ENCODE measurements at regions not wholly inside any gene's neighbourhood (a gene's known extent, or its start where the extent isn't known, plus 50 kb on each side); places are given as distances from the start of the nearest gene placed in this dataset.

- TF ChIP-seq, protein P1, sequence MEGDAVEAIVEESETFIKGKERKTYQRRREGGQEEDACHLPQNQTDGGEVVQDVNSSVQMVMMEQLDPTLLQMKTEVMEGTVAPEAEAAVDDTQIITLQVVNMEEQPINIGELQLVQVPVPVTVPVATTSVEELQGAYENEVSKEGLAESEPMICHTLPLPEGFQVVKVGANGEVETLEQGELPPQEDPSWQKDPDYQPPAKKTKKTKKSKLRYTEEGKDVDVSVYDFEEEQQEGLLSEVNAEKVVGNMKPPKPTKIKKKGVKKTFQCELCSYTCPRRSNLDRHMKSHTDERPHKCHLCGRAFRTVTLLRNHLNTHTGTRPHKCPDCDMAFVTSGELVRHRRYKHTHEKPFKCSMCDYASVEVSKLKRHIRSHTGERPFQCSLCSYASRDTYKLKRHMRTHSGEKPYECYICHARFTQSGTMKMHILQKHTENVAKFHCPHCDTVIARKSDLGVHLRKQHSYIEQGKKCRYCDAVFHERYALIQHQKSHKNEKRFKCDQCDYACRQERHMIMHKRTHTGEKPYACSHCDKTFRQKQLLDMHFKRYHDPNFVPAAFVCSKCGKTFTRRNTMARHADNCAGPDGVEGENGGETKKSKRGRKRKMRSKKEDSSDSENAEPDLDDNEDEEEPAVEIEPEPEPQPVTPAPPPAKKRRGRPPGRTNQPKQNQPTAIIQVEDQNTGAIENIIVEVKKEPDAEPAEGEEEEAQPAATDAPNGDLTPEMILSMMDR (IDR thresholded peaks at IDR 0.05): no peak
- TF ChIP-seq CHD2 (IDR thresholded peaks at IDR 0.05; ENCODE audit: low read length, partially characterized antibody) (no peak), RAD21 (IDR thresholded peaks at IDR 0.05; ENCODE audit: low read length) (no peak), EP300 (IDR thresholded peaks at IDR 0.05; ENCODE audit: borderline replicate concordance in 1 of 2, low read depth in 1 of 2, low read length in 1 of 2) (no peak), ZBTB33 (IDR thresholded peaks at IDR 0.05; ENCODE audit: borderline replicate concordance, low read depth) (no peak), RFX5 (IDR thresholded peaks at IDR 0.05; ENCODE audit: low read length) (no peak), MAX (IDR thresholded peaks at IDR 0.05; ENCODE audit: low read depth) (no peak), SIN3A (IDR thresholded peaks at IDR 0.05; ENCODE audit: borderline replicate concordance, low read depth, low read length) (no peak), POLR2AphosphoS5 (IDR thresholded peaks at IDR 0.05; ENCODE audit: low read depth, low read length) (no peak), TAF1 (IDR thresholded peaks at IDR 0.05; ENCODE audit: borderline replicate concordance, low read depth, low read length) (no peak), FOXM1 (IDR thresholded peaks at IDR 0.05; ENCODE audit: low read depth) (no peak), YY1 (IDR thresholded peaks at IDR 0.05; ENCODE audit: low read depth) (no peak), NFIC (IDR thresholded peaks at IDR 0.05; ENCODE audit: borderline replicate concordance) (no peak)
Observed at GRCh38 chr6:98593676-98594075, 240.7 kb upstream of the POU3F2 start.
